Esophagus (tissue), 2 donors: ENCODE measurements at regions not wholly inside any gene's neighbourhood (a gene's known extent, or its start where the extent isn't known, plus 50 kb on each side); places are given as distances from the start of the nearest gene placed in this dataset.
"Not testable (repeated sequence)": the region's sequence is repeated elsewhere in the genome, so short reads cannot be mapped to it uniquely, and the experiment has no call there.

ENCODE experiments used
- H3K27ac ChIP-seq, 2 donors: one replicate each; pipeline ENCODE4 v1.5.1; 2013; ENCODE audit warnings: low read depth in 2 of 2, mild to moderate bottlenecking in 2 of 2, inconsistent platforms in 1 of 2, low read length in 1 of 2, moderate library complexity in 1 of 2
- H3K27me3 ChIP-seq, 2 donors: one replicate each; pipeline ENCODE4 v1.6.1; 2013; ENCODE audit warnings: low read length in 2 of 2, control low read depth in 1 of 2, mild to moderate bottlenecking in 1 of 2; ENCODE audit not compliant: insufficient read depth in 2 of 2, control insufficient read depth in 1 of 2
- H3K36me3 ChIP-seq, 2 donors: one replicate each; pipeline ENCODE4 v1.6.1; 2013; ENCODE audit warnings: low read length in 1 of 2; ENCODE audit not compliant: control insufficient read depth in 2 of 2, insufficient read depth in 2 of 2
- H3K4me1 ChIP-seq, 2 donors: one replicate each; pipeline ENCODE4 v1.6.1; 2013; ENCODE audit warnings: low read length in 1 of 2; ENCODE audit not compliant: control insufficient read depth in 2 of 2, insufficient read depth in 2 of 2
- H3K4me3 ChIP-seq, 2 donors: one replicate each; pipeline ENCODE4 v1.5.1; 2013; ENCODE audit warnings: low read length in 2 of 2, mild to moderate bottlenecking in 2 of 2, low read depth in 1 of 2, moderate library complexity in 1 of 2
- H3K9me3 ChIP-seq, 2 donors: one replicate each; pipeline ENCODE4 v1.6.1; 2013; ENCODE audit warnings: mild to moderate bottlenecking in 2 of 2, low read depth in 1 of 2, low read length in 1 of 2, moderate library complexity in 1 of 2; ENCODE audit not compliant: control insufficient read depth in 2 of 2, insufficient read depth in 1 of 2
- WGBS, 2 donors: extraction: QIAGEN DNeasy Blood & Tissue Kit; methylation state at CpG; one replicate each; pipeline ENCODE4 v1.1.7; 2013; 5-methylcytosine and 5-hydroxymethylcytosine counted together
- donor health status: healthy with polysubstance abuse.
- donor health status: Bipolar disorder and iron deficiency.

DNA sequence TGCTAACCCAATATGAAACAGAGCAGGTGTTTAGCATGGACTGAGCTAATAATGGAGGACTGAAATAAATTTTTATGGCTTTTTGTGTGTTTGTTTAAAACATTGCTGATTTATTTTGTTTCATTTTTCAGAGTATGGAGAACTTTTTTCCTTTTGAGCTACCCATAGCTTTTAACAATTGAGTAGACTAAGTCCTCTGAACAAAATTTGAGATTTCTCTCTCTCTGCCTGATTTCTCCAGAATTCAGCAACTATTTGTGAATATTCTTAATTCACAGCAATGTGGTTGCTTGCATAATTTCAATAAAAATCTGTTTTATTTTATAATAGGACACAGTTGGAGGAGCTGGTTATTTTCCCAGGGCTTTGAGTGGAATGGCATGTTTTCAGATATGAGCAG is 103.7 kb downstream of the TPBG start:
- Histone ChIP-seq H3K27ac (no peak overlapping the region), H3K9me3 (no peaks in the 10 kb centered on the region), H3K27me3 (no peaks in the 10 kb centered on the region), H3K36me3 (no peaks in the 10 kb centered on the region), H3K4me1 (no peaks in the 10 kb centered on the region), H3K4me3 (no peak overlapping the region)

DNA sequence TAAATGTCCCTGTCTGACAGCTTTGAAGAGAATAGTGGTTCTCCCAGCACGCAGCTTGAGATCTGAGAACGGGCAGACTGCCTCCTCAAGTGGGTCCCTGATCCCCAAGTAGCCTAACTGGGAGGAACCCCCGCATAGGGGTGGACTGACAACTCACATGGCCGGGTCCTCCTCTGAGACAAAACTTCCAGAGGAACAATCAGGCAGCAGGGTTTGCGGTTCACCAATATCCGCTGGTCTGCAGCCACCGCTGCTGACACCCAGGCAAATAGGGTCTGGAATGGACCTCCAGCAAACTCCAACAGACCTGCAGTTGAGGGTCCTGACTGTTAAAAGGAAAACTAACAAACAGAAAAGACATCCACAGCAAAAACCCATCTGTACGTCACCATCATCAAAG is 106.5 kb downstream of the TPBG start:
- H3K27ac ChIP-seq, H3K27me3 ChIP-seq, H3K4me1 ChIP-seq, H3K4me3 ChIP-seq, H3K36me3 ChIP-seq, H3K9me3 ChIP-seq: not testable (repeated sequence)
- 91 to 93% methylated on average over 8 of the region's 8 CpGs for WGBS, 2 donors

DNA sequence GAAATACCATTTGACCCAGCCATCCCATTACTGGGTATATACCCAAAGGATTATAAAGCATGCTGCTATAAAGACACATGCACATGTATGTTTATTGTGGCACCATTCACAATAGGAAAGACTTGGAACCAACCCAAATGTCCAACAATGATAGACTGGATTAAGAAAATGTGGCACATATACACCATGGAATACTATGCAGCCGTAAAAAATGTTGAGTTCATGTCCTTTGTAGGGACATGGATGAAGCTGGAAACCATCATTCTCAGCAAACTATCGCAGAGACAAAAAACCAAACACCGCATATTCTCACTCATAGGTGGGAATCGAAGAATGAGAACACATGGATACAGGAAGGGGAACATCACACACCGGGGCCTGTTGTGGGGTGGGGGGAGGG is 111.5 kb downstream of the TPBG start:
- H3K27me3 ChIP-seq, H3K36me3 ChIP-seq, H3K27ac ChIP-seq, H3K9me3 ChIP-seq, H3K4me1 ChIP-seq, H3K4me3 ChIP-seq: not testable (repeated sequence)
- 95 to 96% methylated on average over 5 of the region's 5 CpGs for WGBS, 2 donors

DNA sequence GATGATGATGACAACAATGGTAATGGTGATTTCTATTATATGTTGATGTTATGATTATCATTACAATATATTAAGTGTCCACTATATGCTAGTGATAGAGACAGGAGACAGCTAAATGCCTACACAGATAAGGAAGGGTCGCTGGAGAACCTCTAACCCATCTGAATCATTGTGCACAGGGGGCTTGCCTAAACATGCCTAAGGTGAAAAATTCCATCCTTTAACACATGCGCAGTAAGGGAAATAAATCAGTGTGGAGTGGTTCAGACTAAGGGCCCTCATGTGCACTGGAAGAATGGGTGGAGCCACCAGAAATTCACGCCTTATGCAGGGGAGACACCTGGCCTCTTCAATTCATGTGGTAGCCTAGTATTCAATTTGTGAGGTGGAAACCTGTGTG is 120.4 kb downstream of the TPBG start:
- no peaks in the 10 kb centered on the region for H3K27me3 ChIP-seq
- no peak overlapping the region for H3K4me3 ChIP-seq
- H3K36me3 ChIP-seq: no peaks in the 10 kb centered on the region
- H3K27ac ChIP-seq: no peak overlapping the region
- WGBS, 2 donors: 78 to 80% methylated on average over 3 of the region's 3 CpGs
- peaks cover 2 to 4% of the 10 kb centered on the region in 2 donors for H3K9me3 ChIP-seq
- no peaks in the 10 kb centered on the region for H3K4me1 ChIP-seq

- no peaks in the 10 kb centered on the region for H3K4me1 ChIP-seq
- no peak overlapping the region for H3K4me3 ChIP-seq
- no peaks in the 10 kb centered on the region for H3K27me3 ChIP-seq
- WGBS, 2 donors: 79 to 84% methylated on average over 9 of the region's 9 CpGs
- no peak overlapping the region for H3K27ac ChIP-seq
- H3K36me3 ChIP-seq: no peaks in the 10 kb centered on the region
- peaks cover 3 to 4% of the 10 kb centered on the region in 2 donors for H3K9me3 ChIP-seq
Measured at GRCh38 chr6:82484737-82485626, 121.4 kb downstream of the TPBG start.

GRCh38 chr6:82487895-82488294 is 124.3 kb downstream of the TPBG start:
- WGBS, 2 donors: 75 to 78% methylated on average over 2 of the region's 2 CpGs
- H3K36me3 ChIP-seq: no peaks in the 10 kb centered on the region
- H3K27me3 ChIP-seq: no peaks in the 10 kb centered on the region
- peaks cover 4% of the 10 kb centered on the region in 2 donors for H3K9me3 ChIP-seq
- H3K27ac ChIP-seq: no peak overlapping the region
- no peaks in the 10 kb centered on the region for H3K4me1 ChIP-seq
- no peak overlapping the region for H3K4me3 ChIP-seq

- H3K4me3 ChIP-seq: no peak overlapping the region
- no peaks in the 10 kb centered on the region for H3K36me3 ChIP-seq
- H3K9me3 ChIP-seq: peaks cover 4% of the 10 kb centered on the region in 2 donors
- WGBS, 2 donors: 80 to 85% methylated on average over 1 of the region's 1 CpG
- no peaks in the 10 kb centered on the region for H3K4me1 ChIP-seq
- H3K27me3 ChIP-seq: no peaks in the 10 kb centered on the region
- H3K27ac ChIP-seq: no peak overlapping the region
Measured at GRCh38 chr6:82488403-82488802, 124.8 kb downstream of the TPBG start.

- no peaks in the 10 kb centered on the region for H3K36me3 ChIP-seq
- 44 to 46% methylated on average over 2 of the region's 2 CpGs for WGBS, 2 donors
- H3K4me1 ChIP-seq: no peaks in the 10 kb centered on the region
- no peak overlapping the region for H3K27ac ChIP-seq
- no peaks in the 10 kb centered on the region for H3K27me3 ChIP-seq
- H3K9me3 ChIP-seq: peaks cover 0 to 2% of the 10 kb centered on the region in 2 donors
- H3K4me3 ChIP-seq: no peak overlapping the region
Measured at GRCh38 chr6:82492134-82492533, 128.5 kb downstream of the TPBG start.

- 18 to 29% methylated on average over 1 of the region's 1 CpG for WGBS, 2 donors
- Histone ChIP-seq H3K36me3 (no peaks in the 10 kb centered on the region), H3K27me3 (no peaks in the 10 kb centered on the region), H3K9me3 (peaks cover 0 to 2% of the 10 kb centered on the region in 2 donors), H3K27ac (no peak overlapping the region), H3K4me1 (no peaks in the 10 kb centered on the region), H3K4me3 (no peak overlapping the region)
Measured at GRCh38 chr6:82493467-82493866, 129.8 kb downstream of the TPBG start.

DNA sequence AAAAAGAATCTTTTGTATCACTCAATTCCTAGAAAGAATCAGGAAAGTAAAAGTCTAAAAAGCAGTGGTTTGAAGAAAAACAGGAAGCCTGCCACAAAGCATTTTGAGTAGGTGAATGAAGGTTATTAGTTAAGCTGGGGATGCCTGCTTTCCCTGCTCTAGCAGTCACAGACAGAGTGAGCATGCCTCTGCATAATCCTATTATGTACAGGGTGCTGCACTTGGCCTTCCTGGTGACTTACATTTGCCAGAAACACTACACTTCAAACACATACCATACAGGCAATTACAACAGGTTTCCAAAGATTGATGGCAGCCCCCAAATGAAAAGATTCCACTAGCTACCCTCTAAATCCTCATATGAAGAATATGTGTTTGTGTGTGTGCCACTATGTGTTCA is 130.8 kb downstream of the TPBG start:
- no peaks in the 10 kb centered on the region for H3K4me1 ChIP-seq
- no peaks in the 10 kb centered on the region for H3K36me3 ChIP-seq
- peaks cover 0 to 2% of the 10 kb centered on the region in 2 donors for H3K9me3 ChIP-seq

More for the DNA sequence above, 130.8 kb downstream of the TPBG start:
- H3K27ac ChIP-seq: no peak overlapping the region
- H3K4me3 ChIP-seq: no peak overlapping the region
- H3K27me3 ChIP-seq: no peaks in the 10 kb centered on the region
